GM23338 (cell line): ENCODE measurements at regions not wholly inside any gene's neighbourhood (a gene's known extent, or its start where the extent isn't known, plus 50 kb on each side); places are given as distances from the start of the nearest gene placed in this dataset.

ENCODE experiments used
- ATAC-seq: fragments of 200-7000 bp; cut with Tn5 transposase; 3 replicates; pipeline ENCODE4 v1.9.1; 2020
- DNase-seq: peaks from one replicate; pipeline ENCODE4 v3.0.0-alpha.2; 2015; ENCODE audit warnings: low spot score
- H2AFZ ChIP-seq: fragments of 200-600 bp; sonication (generic); 2 replicates; pipeline ENCODE4 v1.8.0; 2016; ENCODE audit warnings: antibody characterized with exemption, mild to moderate bottlenecking, moderate library complexity
- H3F3A ChIP-seq: fragments of 200-600 bp; sonication (generic); replicated peaks from 2 replicates; pipeline ENCODE4 v1.8.0; 2017; ENCODE audit warnings: antibody characterized with exemption, mixed run types, low read depth
- H3K27ac ChIP-seq: fragments of 200-600 bp; sonication (generic); 2 replicates; pipeline ENCODE4 v1.6.1; 2016; ENCODE audit warnings: low read depth
- H3K27me3 ChIP-seq: fragments of 200-600 bp; sonication (generic); 2 replicates; pipeline ENCODE4 v1.8.0; 2016; ENCODE audit warnings: mild to moderate bottlenecking, mixed run types, moderate library complexity; ENCODE audit not compliant: insufficient read depth
- H3K36me3 ChIP-seq: fragments of 200-600 bp; sonication (generic); 2 replicates; pipeline ENCODE4 v1.8.0; 2016; ENCODE audit warnings: mild to moderate bottlenecking; ENCODE audit not compliant: insufficient read depth
- H3K4me1 ChIP-seq: fragments of 200-600 bp; sonication (generic); 2 replicates; pipeline ENCODE4 v1.8.0; 2016; ENCODE audit warnings: mild to moderate bottlenecking, moderate library complexity; ENCODE audit not compliant: insufficient read depth
- H3K4me2 ChIP-seq: fragments of 200-600 bp; sonication (generic); 2 replicates; pipeline ENCODE4 v1.7.1; 2017; ENCODE audit warnings: mixed run types
- H3K4me3 ChIP-seq: fragments of 200-600 bp; sonication (generic); 2 replicates; pipeline ENCODE4 v1.6.1; 2016; ENCODE audit warnings: mixed run types
- H3K79me2 ChIP-seq: fragments of 200-600 bp; sonication (generic); replicated peaks from 2 replicates; pipeline ENCODE4 v1.8.0; 2017; ENCODE audit warnings: mild to moderate bottlenecking; ENCODE audit not compliant: insufficient read depth
- H3K9me2 ChIP-seq: fragments of 200-600 bp; sonication (generic); 2 replicates; pipeline ENCODE4 v1.8.0; 2017; ENCODE audit not compliant: insufficient read depth
- H4K20me1 ChIP-seq: fragments of 200-600 bp; sonication (generic); replicated peaks from 2 replicates; pipeline ENCODE4 v1.8.0; 2017; ENCODE audit warnings: mild to moderate bottlenecking; ENCODE audit not compliant: insufficient read depth
- H3K27ac Mint-ChIP-seq: 2 replicates; pipeline ENCODE4 v1.8.0; 2020; ENCODE audit warnings: inconsistent platforms, mild to moderate bottlenecking, moderate library complexity, mixed read lengths
- H3K27me3 Mint-ChIP-seq: 3 replicates; pipeline ENCODE4 v1.8.0; 2022; ENCODE audit warnings: low read depth, mild to moderate bottlenecking, moderate library complexity, mixed read lengths, inconsistent platforms; ENCODE audit not compliant: insufficient read depth, poor library complexity
- H3K36me3 Mint-ChIP-seq: 3 replicates; pipeline ENCODE4 v1.8.0; 2021; ENCODE audit warnings: low read depth, mild to moderate bottlenecking, inconsistent platforms, moderate library complexity, mixed read lengths
- H3K4me1 Mint-ChIP-seq: 3 replicates; pipeline ENCODE4 v1.8.0; 2020; ENCODE audit warnings: mild to moderate bottlenecking, inconsistent platforms, mixed read lengths
- H3K4me3 Mint-ChIP-seq: 3 replicates; pipeline ENCODE4 v1.8.0; 2021; ENCODE audit warnings: moderate library complexity, mild to moderate bottlenecking, inconsistent platforms, mixed read lengths
- H3K9me3 Mint-ChIP-seq: 3 replicates; pipeline ENCODE4 v1.8.0; 2020; ENCODE audit warnings: moderate library complexity, mild to moderate bottlenecking, inconsistent platforms, mixed read lengths
- CREB1 ChIP-seq: fragments of 250-450 bp; sonication (Bioruptor Pico); IDR thresholded peaks from 2 replicates; pipeline ENCODE4 v1.5.0; 2020; ENCODE audit warnings: low read depth, mild to moderate bottlenecking, moderate library complexity
- CTCF ChIP-seq, 2 experiments: fragments of 200-600 bp in 1 of 2; sonication (generic) in 1 of 2; conservative IDR thresholded peaks; 2 replicates each; pipeline versions ENCODE4 v1.5.1 to v1.6.1; 2016 to 2017; ENCODE audit warnings: antibody characterized with exemption in 2 of 2, low read depth in 2 of 2, mild to moderate bottlenecking in 2 of 2, moderate library complexity in 1 of 2
- ETS1 ChIP-seq: IDR thresholded peaks from 2 replicates; pipeline ENCODE4 v1.6.1; 2016; ENCODE audit warnings: antibody characterized with exemption
- EZH2 ChIP-seq: fragments of 200-600 bp; sonication (generic); IDR thresholded peaks from one replicate; pipeline ENCODE4 v1.8.0; 2017; ENCODE audit warnings: antibody characterized with exemption, mild to moderate bottlenecking, low read depth; ENCODE audit not compliant: unreplicated experiment
- JUNB ChIP-seq: IDR thresholded peaks from one replicate; pipeline ENCODE4 v1.6.1; 2016; ENCODE audit warnings: antibody characterized with exemption; ENCODE audit not compliant: unreplicated experiment
- NANOG ChIP-seq: IDR thresholded peaks from 2 replicates; pipeline ENCODE4 v1.6.1; 2016; ENCODE audit warnings: antibody characterized with exemption, borderline replicate concordance
- POLR2AphosphoS5 ChIP-seq: IDR thresholded peaks from 2 replicates; pipeline ENCODE4 v1.6.1; 2016; ENCODE audit warnings: antibody characterized with exemption, low read depth
- REST ChIP-seq: IDR thresholded peaks from one replicate; pipeline ENCODE4 v1.6.1; 2018; ENCODE audit warnings: antibody characterized with exemption; ENCODE audit not compliant: unreplicated experiment
- STAT1 ChIP-seq: IDR thresholded peaks from one replicate; pipeline ENCODE4 v1.6.1; 2016; ENCODE audit warnings: antibody characterized with exemption; ENCODE audit not compliant: unreplicated experiment
- ZNF114 ChIP-seq: fragments of 250-450 bp; sonication (Bioruptor Pico); IDR thresholded peaks from 2 replicates; pipeline ENCODE4 v1.5.0; 2020; ENCODE audit warnings: mild to moderate bottlenecking, moderate library complexity
- ZNF331 ChIP-seq: fragments of 250-450 bp; sonication (Bioruptor Pico); IDR thresholded peaks from 2 replicates; pipeline ENCODE4 v1.5.0; 2020; ENCODE audit warnings: low read depth, mild to moderate bottlenecking, moderate library complexity
- ZNF462 ChIP-seq: fragments of 250-450 bp; sonication (Bioruptor Pico); IDR thresholded peaks from 2 replicates; pipeline ENCODE4 v1.5.0; 2020; ENCODE audit warnings: mild to moderate bottlenecking, moderate library complexity

- Histone ChIP-seq H2AFZ (no peak overlapping the region), H3F3A (no peaks in the 10 kb centered on the region), H3K4me2 (no peak overlapping the region), H3K27ac (no peak overlapping the region), H3K4me1 (peaks cover 6% of the 10 kb centered on the region; the same call in 1 of the 2 replicates), H4K20me1 (no peaks in the 10 kb centered on the region), H3K36me3 (no peaks in the 10 kb centered on the region), H3K79me2 (no peaks in the 10 kb centered on the region), H3K9me2 (no peaks in the 10 kb centered on the region), H3K27me3 (no peaks in the 10 kb centered on the region), H3K4me3 (no peak overlapping the region)
- no peak overlapping the region for H3K27ac Mint-ChIP-seq
- H3K4me1 Mint-ChIP-seq: peaks cover 20% of the 10 kb centered on the region; the same call in 2 of the 3 replicates
- H3K27me3 Mint-ChIP-seq: no peaks in the 10 kb centered on the region
- peaks cover 12% of the 10 kb centered on the region for H3K36me3 Mint-ChIP-seq
- TF ChIP-seq JUNB (no peak), NANOG (no peak), ZNF331 (CRISPR knock-in tag) (no peak), STAT1 (no peak), REST (no peak), EZH2 (no peak), POLR2AphosphoS5 (no peak), CTCF (conservative IDR thresholded peaks at IDR 0.05; ENCODE audit: low read depth in 2 of 2) (no peak), CREB1 (CRISPR knock-in tag) (no peak), ZNF114 (no peak), ZNF462 (no peak), ETS1 (no peak)
- no peak for DNase-seq
- no peak for ATAC-seq
- H3K9me3 Mint-ChIP-seq: no peaks in the 10 kb centered on the region
- H3K4me3 Mint-ChIP-seq: no peak overlapping the region
These were observed 59.9 kb upstream of the ODAD2 start for GRCh38 chr10:28058746-28059145.
